K562 (cell line): ENCODE measurements at regions not wholly inside any gene's neighbourhood (a gene's known extent, or its start where the extent isn't known, plus 50 kb on each side); places are given as distances from the start of the nearest gene placed in this dataset.

Experiments
- ATAC-seq: fragments of 200-7000 bp; cut with Tn5 transposase; 3 replicates; pipeline ENCODE4 v1.9.1; 2020; ENCODE audit warnings: moderate library complexity
- BruUV-seq: library from RNA; stranded (reverse); fragments of 400-500 nt; replicated peaks from 2 replicates; lab custom pipeline; 2021; lab: Mats Ljungman, UMichigan
- CTCF ChIA-PET: fragments of 300-600 bp; formaldehyde crosslinking; extraction: SDS; loops from one replicate; lab custom pipeline; 2021; ENCODE audit warnings: low intra/inter-chr PET ratio; lab: Yijun Ruan, JAX
- POLR2A ChIA-PET: fragments of 300-600, 350-650 bp; sonication (Branson Sonifier 250); formaldehyde crosslinking; extraction: SDS; loops from one replicate; lab custom pipeline; 2021; ENCODE audit warnings: antibody characterized with exemption, inconsistent platforms; lab: Yijun Ruan, JAX
- DNase-seq, 4 experiments: peaks; one replicate each; pipeline versions ENCODE4 v3.0.0 to v3.0.0-alpha.2; 2011 to 2018; ENCODE audit warnings: low spot score in 3 of 4, mixed read lengths in 3 of 4; ENCODE audit errors: extremely low read depth in 1 of 4
- FAIRE-seq: peaks from 2 replicates; lab custom pipeline; 2011; peaks lifted over from hg19 to GRCh38; lab: Jason Lieb, UNC
- H2AFZ ChIP-seq: 2 replicates; pipeline ENCODE4 v1.6.0; 2011; ENCODE audit warnings: low read depth, low read length, control low read depth, inconsistent platforms
- H3K27ac ChIP-seq: fragments of 200-600 bp; 3 replicates; pipeline ENCODE4 v1.8.0; 2011; ENCODE audit warnings: low read depth, mild to moderate bottlenecking, control low read depth, inconsistent platforms, low read length, moderate library complexity, mixed read lengths; ENCODE audit errors: extremely low read depth
- H3K27me3 ChIP-seq, 2 experiments: fragments of 300-600 bp in 1 of 2; 2 replicates in 1 of 2; 3 replicates in 1 of 2; pipeline versions ENCODE4 v1.6.0 to v1.8.0; 2011; ENCODE audit warnings: inconsistent platforms in 2 of 2, low read length in 2 of 2, mild to moderate bottlenecking in 1 of 2, mixed read lengths in 1 of 2, moderate library complexity in 1 of 2; ENCODE audit not compliant: control insufficient read depth in 2 of 2, insufficient read depth in 2 of 2
- H3K36me3 ChIP-seq: fragments of 300-600 bp; 3 replicates; pipeline ENCODE4 v1.8.0; 2011; ENCODE audit warnings: mild to moderate bottlenecking, low read length, inconsistent platforms; ENCODE audit not compliant: control insufficient read depth, insufficient read depth
- H3K4me1 ChIP-seq, 2 experiments: fragments of 200-600 bp in 1 of 2; replicated peaks in 1 of 2; 2 replicates in 1 of 2; 3 replicates in 1 of 2; pipeline versions ENCODE4 v1.5.1 to v1.8.0; 2011; ENCODE audit warnings: inconsistent platforms in 2 of 2, low read length in 2 of 2, mild to moderate bottlenecking in 1 of 2, mixed read lengths in 1 of 2, moderate library complexity in 1 of 2; ENCODE audit not compliant: control insufficient read depth in 2 of 2, insufficient read depth in 2 of 2
- H3K4me2 ChIP-seq: 2 replicates; pipeline ENCODE4 v1.6.1; 2011; ENCODE audit warnings: low read length, control low read depth, inconsistent platforms, mixed read lengths; ENCODE audit not compliant: insufficient read depth
- H3K4me3 ChIP-seq: fragments of 200-600 bp; sonication (generic), shearing (Covaris generic); 2 replicates; pipeline ENCODE4 v1.5.1; 2016; ENCODE audit warnings: control low read depth, inconsistent platforms
- H3K79me2 ChIP-seq: fragments of 200-600 bp; 3 replicates; pipeline ENCODE4 v1.8.0; 2011; ENCODE audit warnings: low read length, inconsistent platforms; ENCODE audit not compliant: control insufficient read depth, insufficient read depth
- H3K9ac ChIP-seq, 2 experiments: 2 replicates each; pipeline versions ENCODE4 v1.6.0 to v1.6.1; 2011; ENCODE audit warnings: low read depth in 2 of 2, low read length in 2 of 2, control low read depth in 1 of 2, inconsistent platforms in 1 of 2, mild to moderate bottlenecking in 1 of 2, mixed read lengths in 1 of 2; ENCODE audit not compliant: insufficient read depth in 1 of 2
- H3K9me1 ChIP-seq: one replicate; pipeline ENCODE4 v1.6.0; 2011; ENCODE audit warnings: inconsistent platforms, mild to moderate bottlenecking, low read length, moderate library complexity; ENCODE audit not compliant: control insufficient read depth, insufficient read depth
- H3K9me3 ChIP-seq: replicated peaks from 2 replicates; pipeline ENCODE4 v1.5.1; 2011; ENCODE audit warnings: low read depth, low read length, inconsistent platforms; ENCODE audit not compliant: control insufficient read depth, insufficient read depth
- H4K20me1 ChIP-seq: replicated peaks from 2 replicates; pipeline ENCODE4 v1.6.1; 2011; ENCODE audit warnings: low read length, inconsistent platforms, mixed read lengths; ENCODE audit not compliant: control insufficient read depth, insufficient read depth
- CHD7 ChIP-seq: fragments of 200-600 bp; sonication (generic); IDR thresholded peaks from one replicate; pipeline ENCODE4 v1.6.1; 2012; ENCODE audit warnings: mild to moderate bottlenecking, low read depth, low read length, inconsistent platforms
- E2F1 ChIP-seq: sonication (generic); formaldehyde crosslinking; IDR thresholded peaks from 2 replicates; pipeline ENCODE4 v1.8.1; 2023; ENCODE audit warnings: mild to moderate bottlenecking, missing genetic modification reagents, moderate library complexity
- KDM2B ChIP-seq: fragments of 250-450 bp; sonication (Bioruptor Pico); IDR thresholded peaks from 2 replicates; pipeline ENCODE4 v1.8.0; 2021; ENCODE audit warnings: mild to moderate bottlenecking, moderate library complexity
- NCOA2 ChIP-seq, 2 experiments: fragments of 450-650 bp; IDR thresholded peaks; 2 replicates each; pipeline ENCODE4 v1.6.1; 2018; ENCODE audit warnings: mild to moderate bottlenecking in 2 of 2, moderate library complexity in 1 of 2; ENCODE audit not compliant: partially characterized antibody in 2 of 2
- SETDB1 ChIP-seq: IDR thresholded peaks from one replicate; pipeline ENCODE4 v1.6.1; 2012; ENCODE audit warnings: low read length, control low read depth, inconsistent platforms
- ZNF146 ChIP-seq: IDR thresholded peaks from one replicate; pipeline ENCODE4 v1.6.1; 2018; ENCODE audit warnings: missing compliant biosample characterization; ENCODE audit not compliant: unreplicated experiment
- ZNF184 ChIP-seq: sonication (generic); formaldehyde crosslinking; IDR thresholded peaks from 2 replicates; pipeline ENCODE4 v1.5.0; 2020; ENCODE audit warnings: missing genetic modification reagents
- ZNF449 ChIP-seq: fragments of 250-450 bp; sonication (Bioruptor Pico); IDR thresholded peaks from 2 replicates; pipeline ENCODE4 v1.8.0; 2022; ENCODE audit warnings: moderate library complexity, mild to moderate bottlenecking, inconsistent platforms
- WGBS: fragments of 100-300 bp; shearing (Covaris generic); methylation state at CpG from one replicate; pipeline ENCODE4 v1.1.6; 2016; ENCODE audit warnings: low coverage, mixed read lengths; ENCODE audit not compliant: insufficient coverage; ENCODE audit errors: missing lambda C conversion rate; 5-methylcytosine and 5-hydroxymethylcytosine counted together
- in situ Hi-C: fragments of 300-500 bp; cut with MboI; formaldehyde crosslinking; loops from 4 replicates; pipeline ENCODE4 v1.15.0; 2018; ENCODE audit warnings: inconsistent platforms, mixed read lengths
- intact Hi-C: fragments of 100-400 bp; cut with micrococcal nuclease; formaldehyde crosslinking; loops from 2 replicates; pipeline ENCODE4 v1.14.2; 2022

- ChIA-PET CTCF (no interaction called here), POLR2A (no interaction called here)
- in situ Hi-C loops, result no loop called here
These were observed 112.1 kb downstream of the RSL24D1 start for GRCh38 chr15:55084673-55085072.

More at GRCh38 chr15:55084673-55085072, 112.1 kb downstream of the RSL24D1 start:
- intact Hi-C loops, result no loop called here
- no peak overlapping the region for H3K27ac ChIP-seq
- H4K20me1 ChIP-seq, result no peaks in the 10 kb centered on the region
- WGBS, result 0% methylated on average over 3 of the region's 3 CpGs
- no peak overlapping the region for H3K9ac ChIP-seq
- no peak overlapping the region for H2AFZ ChIP-seq
- no peaks in the 10 kb centered on the region for H3K4me1 ChIP-seq
- BruUV-seq, result no TSS peak
- TF ChIP-seq NCOA2 (IDR thresholded peaks at IDR 0.05; ENCODE audit: partially characterized antibody in 2 of 2) (no peak), E2F1 (no peak), ZNF184 (CRISPR knock-in tag) (no peak), SETDB1 (no peak), ZNF449 (CRISPR knock-in tag) (no peak), ZNF146 (CRISPR knock-in tag) (no peak), KDM2B (CRISPR knock-in tag) (no peak), CHD7 (no peak)
- TF ChIP-seq, all 486 proteins: peak for 0
- Histone ChIP-seq H3K27me3 (peaks cover 0 to 2% of the 10 kb centered on the region in 2 experiments; a peak in 1 of 5 replicates), H3K36me3 (no peaks in the 10 kb centered on the region), H3K9me3 (no peaks in the 10 kb centered on the region), H3K9me1 (no peaks in the 10 kb centered on the region), H3K4me3 (no peak overlapping the region), H3K79me2 (no peaks in the 10 kb centered on the region), H3K4me2 (no peak overlapping the region)
- DNase-seq, result no peak
- ATAC-seq, result no peak
- no peak for FAIRE-seq
